ENCODE measurements at regions not wholly inside any gene's neighbourhood (a gene's known extent, or its start where the extent isn't known, plus 50 kb on each side); places are given as distances from the start of the nearest gene placed in this dataset.

- DNase-seq (ENCODE audit: low read depth) = no peak
These were observed 269.9 kb downstream of the BMP7 start for GRCh38 chr20:56996533-56996932.

GRCh38 chr20:56998438-56998837 lies 268.0 kb downstream of the BMP7 start:
- DNase-seq (ENCODE audit: low read depth) = no peak

GRCh38 chr20:57000441-57000968 lies 265.9 kb downstream of the BMP7 start:
- no peak for DNase-seq (ENCODE audit: low read depth)

GRCh38 chr20:57001126-57001767 lies 265.2 kb downstream of the BMP7 start:
- DNase-seq (ENCODE audit: low read depth) = no peak

GRCh38 chr20:57002066-57002570 lies 264.3 kb downstream of the BMP7 start:
- DNase-seq (ENCODE audit: low read depth) = no peak

GRCh38 chr20:57003012-57003411 lies 263.4 kb downstream of the BMP7 start:
- DNase-seq (ENCODE audit: low read depth) = no peak

GRCh38 chr20:57004416-57004815 lies 262.0 kb downstream of the BMP7 start:
- DNase-seq (ENCODE audit: low read depth) = no peak

GRCh38 chr20:57004951-57005933 lies 261.2 kb downstream of the BMP7 start:
- DNase-seq (ENCODE audit: low read depth) = no peak

- DNase-seq (ENCODE audit: low read depth) = no peak
These were observed 259.9 kb downstream of the BMP7 start for GRCh38 chr20:57006411-57007170.

GRCh38 chr20:57007171-57007540 lies 259.3 kb downstream of the BMP7 start:
- DNase-seq (ENCODE audit: low read depth) = no peak

- no peak for DNase-seq (ENCODE audit: low read depth)
These were observed 258.2 kb downstream of the BMP7 start for GRCh38 chr20:57008217-57008616.

- DNase-seq (ENCODE audit: low read depth) = no peak
These were observed 257.1 kb downstream of the BMP7 start for GRCh38 chr20:57009355-57009754.

- DNase-seq (ENCODE audit: low read depth) = no peak
These were observed 256.7 kb downstream of the BMP7 start for GRCh38 chr20:57009775-57010174.

GRCh38 chr20:57012691-57013090 lies 253.8 kb downstream of the BMP7 start:
- DNase-seq (ENCODE audit: low read depth) = no peak

GRCh38 chr20:57013217-57013616 lies 253.2 kb downstream of the BMP7 start:
- no peak for DNase-seq (ENCODE audit: low read depth)

- DNase-seq (ENCODE audit: low read depth) = no peak
These were observed 252.7 kb downstream of the BMP7 start for GRCh38 chr20:57013741-57014140.

GRCh38 chr20:57020364-57020763 lies 246.1 kb downstream of the BMP7 start:
- no peak for DNase-seq (ENCODE audit: low read depth)

GRCh38 chr20:57022306-57022705 lies 244.1 kb downstream of the BMP7 start:
- no peak for DNase-seq (ENCODE audit: low read depth)

GRCh38 chr20:57023007-57023406 lies 243.4 kb downstream of the BMP7 start:
- DNase-seq (ENCODE audit: low read depth) = no peak

- DNase-seq (ENCODE audit: low read depth) = no peak
These were observed 242.4 kb downstream of the BMP7 start for GRCh38 chr20:57023997-57024396.

- DNase-seq (ENCODE audit: low read depth) = no peak
These were observed 241.6 kb downstream of the BMP7 start for GRCh38 chr20:57024849-57025248.

GRCh38 chr20:57025261-57025660 lies 241.2 kb downstream of the BMP7 start:
- DNase-seq (ENCODE audit: low read depth) = no peak
